Endothelial cell (in vitro differentiated cells): ENCODE measurements at regions not wholly inside any gene's neighbourhood (a gene's known extent, or its start where the extent isn't known, plus 50 kb on each side); places are given as distances from the start of the nearest gene placed in this dataset.

Source experiments
- DNase-seq: peaks from one replicate; pipeline ENCODE4 v3.0.0; 2021; ENCODE audit warnings: low spot score
- H3K27ac Mint-ChIP-seq: one replicate; pipeline ENCODE4 v1.8.0; 2021; ENCODE audit warnings: mixed read lengths, inconsistent platforms; ENCODE audit not compliant: unreplicated experiment
- H3K27me3 Mint-ChIP-seq: one replicate; pipeline ENCODE4 v1.8.0; 2021; ENCODE audit warnings: mild to moderate bottlenecking, moderate library complexity, mixed read lengths, inconsistent platforms; ENCODE audit not compliant: unreplicated experiment
- H3K36me3 Mint-ChIP-seq: one replicate; pipeline ENCODE4 v1.8.0; 2021; ENCODE audit warnings: mild to moderate bottlenecking, low read depth, mixed read lengths, inconsistent platforms; ENCODE audit not compliant: unreplicated experiment
- H3K4me1 Mint-ChIP-seq: one replicate; pipeline ENCODE4 v1.8.0; 2021; ENCODE audit warnings: mild to moderate bottlenecking, mixed read lengths, inconsistent platforms; ENCODE audit not compliant: unreplicated experiment
- H3K4me3 Mint-ChIP-seq: one replicate; pipeline ENCODE4 v1.8.0; 2021; ENCODE audit warnings: mild to moderate bottlenecking, mixed read lengths, inconsistent platforms; ENCODE audit not compliant: unreplicated experiment
- H3K9me3 Mint-ChIP-seq: one replicate; pipeline ENCODE4 v1.8.0; 2021; ENCODE audit warnings: mixed read lengths, inconsistent platforms; ENCODE audit not compliant: unreplicated experiment
- TF ChIP-seq, protein P1 (sequence below): fragments of 200-600 bp; sonication (generic); IDR thresholded peaks from one replicate; pipeline ENCODE4 v1.5.0; 2021; ENCODE audit warnings: antibody characterized with exemption; ENCODE audit not compliant: unreplicated experiment

DNA sequence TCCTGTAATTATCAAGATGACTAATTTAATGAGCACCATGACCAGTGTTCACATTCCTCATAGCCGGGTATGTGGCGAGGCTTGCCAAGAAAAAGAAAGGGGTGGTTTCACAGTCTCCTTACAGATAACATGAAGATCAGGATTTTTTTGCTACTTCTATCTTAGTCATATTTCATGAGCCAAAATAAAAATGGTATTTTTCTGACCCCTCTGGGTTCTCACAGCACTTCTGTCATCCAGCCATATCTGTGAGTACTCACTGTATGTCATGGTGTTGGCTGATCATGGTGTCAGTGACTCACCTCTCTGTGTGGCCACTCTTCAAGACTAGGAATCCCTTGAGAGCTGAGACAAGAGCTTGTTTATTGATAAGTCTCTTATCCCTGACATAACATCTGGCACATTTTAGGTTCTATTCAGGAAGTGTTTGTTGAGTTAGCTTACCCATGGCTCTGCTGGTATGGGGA, 130.5 kb upstream of the LMCD1 start:
- no peak for DNase-seq
- H3K36me3 Mint-ChIP-seq: no peaks in the 10 kb centered on the region
- H3K9me3 Mint-ChIP-seq: no peaks in the 10 kb centered on the region
- no peaks in the 10 kb centered on the region for H3K4me1 Mint-ChIP-seq
- no peak overlapping the region for H3K4me3 Mint-ChIP-seq
- no peak overlapping the region for H3K27ac Mint-ChIP-seq
- TF ChIP-seq, protein P1, sequence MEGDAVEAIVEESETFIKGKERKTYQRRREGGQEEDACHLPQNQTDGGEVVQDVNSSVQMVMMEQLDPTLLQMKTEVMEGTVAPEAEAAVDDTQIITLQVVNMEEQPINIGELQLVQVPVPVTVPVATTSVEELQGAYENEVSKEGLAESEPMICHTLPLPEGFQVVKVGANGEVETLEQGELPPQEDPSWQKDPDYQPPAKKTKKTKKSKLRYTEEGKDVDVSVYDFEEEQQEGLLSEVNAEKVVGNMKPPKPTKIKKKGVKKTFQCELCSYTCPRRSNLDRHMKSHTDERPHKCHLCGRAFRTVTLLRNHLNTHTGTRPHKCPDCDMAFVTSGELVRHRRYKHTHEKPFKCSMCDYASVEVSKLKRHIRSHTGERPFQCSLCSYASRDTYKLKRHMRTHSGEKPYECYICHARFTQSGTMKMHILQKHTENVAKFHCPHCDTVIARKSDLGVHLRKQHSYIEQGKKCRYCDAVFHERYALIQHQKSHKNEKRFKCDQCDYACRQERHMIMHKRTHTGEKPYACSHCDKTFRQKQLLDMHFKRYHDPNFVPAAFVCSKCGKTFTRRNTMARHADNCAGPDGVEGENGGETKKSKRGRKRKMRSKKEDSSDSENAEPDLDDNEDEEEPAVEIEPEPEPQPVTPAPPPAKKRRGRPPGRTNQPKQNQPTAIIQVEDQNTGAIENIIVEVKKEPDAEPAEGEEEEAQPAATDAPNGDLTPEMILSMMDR: no peak
- H3K27me3 Mint-ChIP-seq: no peaks in the 10 kb centered on the region

DNA sequence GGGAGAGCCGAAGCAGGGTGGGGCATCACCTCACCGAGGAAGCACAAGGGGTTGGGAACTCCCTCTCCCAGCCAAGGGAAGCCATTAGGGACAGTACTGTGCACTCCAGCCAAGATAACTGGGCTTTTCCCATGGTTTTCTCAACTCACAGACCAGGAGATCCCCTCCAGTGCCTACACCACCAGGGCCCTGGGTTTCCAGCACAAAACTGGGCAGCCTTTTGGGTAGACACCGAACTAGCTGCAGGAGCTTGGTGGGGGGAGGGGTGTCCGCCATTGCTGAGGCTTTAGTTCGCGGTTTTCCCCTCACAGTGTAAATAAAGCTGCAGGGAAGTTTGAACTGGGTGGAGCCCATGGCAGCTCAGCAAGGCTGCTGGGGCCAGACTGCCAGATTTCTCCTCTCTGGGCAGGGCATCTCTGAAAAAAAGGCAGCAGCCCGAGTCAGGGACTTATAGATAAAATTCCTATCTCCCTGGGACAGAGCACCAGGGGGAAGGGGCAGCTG, 129.6 kb upstream of the LMCD1 start:
- H3K4me3 Mint-ChIP-seq: no peak overlapping the region
- no peaks in the 10 kb centered on the region for H3K36me3 Mint-ChIP-seq
- TF ChIP-seq, protein P1: no peak
- H3K4me1 Mint-ChIP-seq: no peaks in the 10 kb centered on the region
- DNase-seq: no peak
- no peaks in the 10 kb centered on the region for H3K27me3 Mint-ChIP-seq
- no peaks in the 10 kb centered on the region for H3K9me3 Mint-ChIP-seq
- no peak overlapping the region for H3K27ac Mint-ChIP-seq

DNA sequence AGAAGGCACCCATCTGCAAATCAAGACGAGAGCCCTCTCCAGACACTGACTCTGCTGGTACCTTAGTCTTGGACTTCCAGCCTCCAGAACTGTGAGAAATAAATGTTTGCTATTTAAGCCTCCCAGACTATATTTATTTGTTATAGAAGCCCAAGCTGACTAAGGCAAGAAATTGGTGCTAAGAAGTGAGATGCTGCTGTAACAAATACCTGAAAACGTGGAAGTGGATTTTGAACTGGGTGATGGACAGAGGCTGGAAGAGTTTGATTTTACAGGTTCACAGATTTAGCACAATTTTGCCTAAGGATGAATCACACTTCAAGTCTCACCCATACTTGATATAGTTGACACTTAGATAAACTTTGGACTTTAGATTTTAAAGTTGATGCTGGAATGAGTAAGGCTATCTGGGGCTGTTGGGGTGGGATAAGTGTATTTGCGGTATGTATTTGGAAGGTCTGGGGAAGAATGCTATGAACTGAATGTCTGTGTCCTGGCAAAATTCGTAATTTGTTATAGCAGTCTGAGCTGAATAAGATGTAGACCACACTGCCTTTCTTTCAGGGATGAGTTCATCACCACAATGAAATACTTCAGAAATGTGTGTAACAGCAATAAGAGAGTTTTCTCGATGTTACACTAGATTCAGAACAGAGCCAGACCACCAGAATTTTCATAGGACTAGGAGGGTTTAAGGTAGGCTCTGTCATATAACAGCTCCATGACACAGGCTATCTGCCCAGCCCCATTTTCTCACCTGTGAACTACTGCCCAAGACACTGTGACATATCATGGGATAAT, 120.5 kb upstream of the LMCD1 start:
- no peaks in the 10 kb centered on the region for H3K9me3 Mint-ChIP-seq
- H3K4me1 Mint-ChIP-seq: no peaks in the 10 kb centered on the region
- no peak for DNase-seq
- TF ChIP-seq, protein P1: no peak
- no peak overlapping the region for H3K27ac Mint-ChIP-seq
- H3K4me3 Mint-ChIP-seq: no peak overlapping the region
- H3K36me3 Mint-ChIP-seq: no peaks in the 10 kb centered on the region
- no peaks in the 10 kb centered on the region for H3K27me3 Mint-ChIP-seq

DNA sequence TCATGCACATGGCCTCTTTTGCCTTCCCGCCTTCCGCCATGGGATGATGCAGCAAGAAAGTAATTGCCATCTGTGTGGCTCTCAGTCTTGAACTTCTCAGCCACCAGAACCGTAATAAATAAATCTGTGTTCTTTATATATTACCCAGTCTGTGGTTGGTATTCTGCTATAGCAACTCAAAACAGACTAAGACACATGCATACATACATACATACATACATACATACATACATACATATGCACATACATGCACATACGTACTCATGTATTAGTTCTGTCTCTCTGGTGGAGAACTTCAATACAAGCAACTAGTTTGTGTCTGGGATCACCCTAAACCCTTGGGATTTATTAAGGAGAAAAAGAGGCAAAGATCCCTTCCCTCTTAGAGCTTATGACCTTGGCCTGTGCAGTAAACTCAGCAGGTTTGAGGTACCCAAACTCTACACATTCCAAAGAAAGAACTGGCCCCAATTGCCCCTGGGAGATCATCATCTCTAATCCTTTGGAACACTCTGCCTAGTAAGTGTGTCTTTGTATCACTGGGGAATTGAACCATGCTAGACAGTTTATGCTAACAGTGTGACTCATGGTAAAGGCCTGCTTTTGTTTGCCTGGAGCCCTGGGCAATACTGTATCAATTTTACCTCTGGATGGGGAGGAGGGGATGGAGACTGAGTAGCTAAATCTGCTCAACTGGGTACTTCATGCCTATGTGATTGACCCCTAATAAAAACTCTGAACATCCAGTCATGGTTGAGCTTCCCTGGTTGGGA, 115.6 kb upstream of the LMCD1 start:
- H3K36me3 Mint-ChIP-seq: no peaks in the 10 kb centered on the region
- no peaks in the 10 kb centered on the region for H3K9me3 Mint-ChIP-seq
- no peak overlapping the region for H3K27ac Mint-ChIP-seq
- no peaks in the 10 kb centered on the region for H3K4me1 Mint-ChIP-seq
- TF ChIP-seq, protein P1: no peak
- no peak overlapping the region for H3K4me3 Mint-ChIP-seq
- no peak for DNase-seq
- H3K27me3 Mint-ChIP-seq: no peaks in the 10 kb centered on the region
